KOPT-K1 (cell line): ENCODE measurements at regions not wholly inside any gene's neighbourhood (a gene's known extent, or its start where the extent isn't known, plus 50 kb on each side); places are given as distances from the start of the nearest gene placed in this dataset.

Experiments
- H3K27ac ChIP-seq: fragments of 200-600 bp; sonication (generic); 2 replicates; pipeline ENCODE4 v1.5.1; 2016; ENCODE audit warnings: antibody characterized with exemption, mild to moderate bottlenecking, low read depth, low read length; ENCODE audit not compliant: poor library complexity, severe bottlenecking
- H3K36me3 ChIP-seq: fragments of 200-600 bp; sonication (generic); 2 replicates; pipeline ENCODE4 v1.5.1; 2017; ENCODE audit warnings: antibody characterized with exemption, mild to moderate bottlenecking, low read length, moderate library complexity; ENCODE audit not compliant: insufficient read depth
- H3K9me3 ChIP-seq: fragments of 200-600 bp; sonication (generic); 2 replicates; pipeline ENCODE4 v1.5.1; 2017; ENCODE audit warnings: antibody characterized with exemption, low read length, mild to moderate bottlenecking; ENCODE audit not compliant: insufficient read depth, poor library complexity, severe bottlenecking

DNA sequence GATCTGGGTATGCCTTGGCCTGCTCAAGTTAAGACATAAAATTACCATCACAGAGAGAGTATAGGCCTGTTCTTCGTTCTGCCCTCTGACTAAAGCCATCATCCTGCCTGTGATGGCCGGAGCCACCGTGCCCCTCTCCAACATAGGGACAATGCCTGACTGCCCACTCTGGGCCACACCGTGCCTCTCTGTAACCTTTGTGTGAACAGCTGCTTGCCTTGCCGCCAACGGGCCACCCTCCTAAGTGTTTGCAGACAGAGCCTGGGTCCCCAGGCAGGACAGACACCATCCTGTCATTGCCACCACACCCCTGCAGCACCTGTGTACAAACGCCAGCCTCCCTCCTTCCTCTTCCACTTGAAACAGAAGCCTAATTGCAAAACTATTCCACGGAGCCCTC lies 298.7 kb upstream of the TENM3 start:
- H3K9me3 ChIP-seq: no peaks in the 10 kb centered on the region
- H3K36me3 ChIP-seq: no peaks in the 10 kb centered on the region
- no peak overlapping the region for H3K27ac ChIP-seq

DNA sequence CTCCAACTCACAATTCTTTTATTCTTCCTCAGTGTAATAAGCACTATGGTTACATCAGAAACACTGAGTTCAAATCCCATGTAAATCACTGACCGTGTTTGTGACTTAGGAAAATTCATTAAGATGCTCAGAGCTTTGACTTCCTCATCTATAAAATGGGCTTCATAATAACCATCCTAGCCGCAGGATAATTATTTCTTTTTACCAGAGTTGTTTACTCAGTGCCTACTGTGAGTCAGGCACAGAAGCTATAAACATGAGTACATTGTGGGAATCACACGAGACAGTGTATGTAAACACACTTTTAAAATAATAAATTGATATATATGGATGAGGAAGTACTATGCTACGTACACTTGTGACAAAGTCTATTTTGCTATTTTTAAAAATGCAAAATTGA lies 296.3 kb upstream of the TENM3 start:
- Histone ChIP-seq H3K36me3 (no peaks in the 10 kb centered on the region), H3K27ac (no peak overlapping the region), H3K9me3 (no peaks in the 10 kb centered on the region)

DNA sequence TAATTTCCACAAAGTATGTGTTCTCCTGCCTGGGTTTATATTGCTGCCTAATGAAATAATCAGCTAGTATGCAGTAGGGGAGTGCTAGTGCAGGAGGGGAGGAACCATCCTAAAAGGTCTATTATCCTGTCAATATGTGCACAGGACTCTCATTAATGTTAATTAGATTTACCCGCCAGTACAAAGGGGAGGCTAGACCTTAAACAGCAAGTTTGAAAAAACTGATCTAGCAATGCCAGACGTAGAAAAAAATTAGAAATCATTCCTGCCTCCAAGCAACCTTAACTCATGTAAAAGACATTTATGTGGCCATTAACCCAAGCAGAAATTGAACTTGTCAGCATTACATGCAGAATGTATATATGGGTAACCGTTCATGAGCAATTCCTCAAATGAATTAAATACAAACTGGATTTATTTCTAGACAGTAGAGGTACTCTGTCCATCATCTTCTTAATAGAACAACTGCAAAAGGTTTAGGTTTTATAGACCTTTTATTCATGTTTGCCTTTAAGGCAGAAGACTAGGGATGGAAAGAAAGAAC lies 294.3 kb upstream of the TENM3 start:
- Histone ChIP-seq H3K9me3 (no peaks in the 10 kb centered on the region), H3K36me3 (no peaks in the 10 kb centered on the region), H3K27ac (no peak overlapping the region)

DNA sequence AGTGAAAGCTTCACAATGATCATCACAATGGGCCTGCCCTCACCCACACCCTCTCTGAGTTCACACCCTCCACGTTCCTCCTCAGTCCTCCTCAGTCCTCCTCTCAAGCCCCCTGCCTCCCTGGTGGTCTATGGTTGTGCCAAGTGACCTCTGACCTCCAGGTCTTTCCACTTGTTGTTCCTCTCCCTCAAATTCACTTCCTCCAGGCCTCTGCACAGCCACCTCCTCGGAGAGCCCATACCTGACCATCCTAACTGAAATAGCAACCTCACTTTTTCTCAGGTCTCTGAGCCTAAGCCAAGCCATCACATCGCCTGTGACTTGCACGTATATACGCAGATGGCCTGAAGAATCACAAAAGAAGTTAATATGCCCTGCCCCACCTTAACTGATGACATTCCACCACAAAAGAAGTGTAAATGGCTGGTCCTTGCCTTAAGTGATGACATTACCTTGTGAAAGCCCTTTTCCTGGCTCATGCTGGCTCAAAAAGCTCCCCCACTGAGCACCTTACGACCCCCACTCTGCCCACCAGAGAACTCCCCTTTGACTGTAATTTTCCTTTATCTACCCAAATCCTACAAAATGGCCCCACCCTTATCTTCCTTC lies 293.4 kb upstream of the TENM3 start:
- Histone ChIP-seq H3K9me3 (no peaks in the 10 kb centered on the region), H3K27ac (no peak overlapping the region), H3K36me3 (no peaks in the 10 kb centered on the region)

GRCh38 chr4:181950372-181951127 lies 292.7 kb upstream of the TENM3 start:
- Histone ChIP-seq H3K9me3 (no peaks in the 10 kb centered on the region), H3K27ac (no peak overlapping the region), H3K36me3 (no peaks in the 10 kb centered on the region)

GRCh38 chr4:181951265-181951664 lies 291.9 kb upstream of the TENM3 start:
- Histone ChIP-seq H3K27ac (no peak overlapping the region), H3K36me3 (no peaks in the 10 kb centered on the region), H3K9me3 (no peaks in the 10 kb centered on the region)

- no peak overlapping the region for H3K27ac ChIP-seq
- H3K36me3 ChIP-seq: no peaks in the 10 kb centered on the region
- no peaks in the 10 kb centered on the region for H3K9me3 ChIP-seq
Measured at GRCh38 chr4:181952478-181952877, 290.7 kb upstream of the TENM3 start.

- no peaks in the 10 kb centered on the region for H3K36me3 ChIP-seq
- H3K9me3 ChIP-seq: no peaks in the 10 kb centered on the region
- no peak overlapping the region for H3K27ac ChIP-seq
Measured at GRCh38 chr4:181956512-181956911, 286.7 kb upstream of the TENM3 start.

GRCh38 chr4:181957088-181957487 lies 286.1 kb upstream of the TENM3 start:
- no peaks in the 10 kb centered on the region for H3K36me3 ChIP-seq
- H3K9me3 ChIP-seq: no peaks in the 10 kb centered on the region
- H3K27ac ChIP-seq: no peak overlapping the region

GRCh38 chr4:181958446-181958845 lies 284.8 kb upstream of the TENM3 start:
- no peaks in the 10 kb centered on the region for H3K36me3 ChIP-seq
- H3K27ac ChIP-seq: no peak overlapping the region
- H3K9me3 ChIP-seq: no peaks in the 10 kb centered on the region

DNA sequence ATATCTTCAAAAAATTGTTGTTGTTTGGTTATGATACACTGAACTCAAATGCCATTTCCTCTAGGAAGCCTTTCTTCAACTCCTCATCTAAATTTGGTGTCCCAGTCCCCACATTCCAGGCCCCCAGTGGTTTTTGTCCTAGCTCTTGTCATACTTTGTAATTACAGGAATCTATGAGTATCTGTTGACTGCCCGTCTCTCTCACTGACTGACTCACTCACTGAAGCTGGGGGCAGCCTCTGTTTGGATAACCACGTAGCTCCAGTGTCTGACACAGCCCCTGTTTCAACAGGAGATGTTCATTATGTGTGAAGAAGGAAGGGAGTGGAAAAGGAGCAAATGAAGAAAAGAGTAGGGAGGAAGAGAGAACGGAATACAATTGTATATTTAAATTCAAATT lies 284.1 kb upstream of the TENM3 start:
- Histone ChIP-seq H3K27ac (no peak overlapping the region), H3K36me3 (no peaks in the 10 kb centered on the region), H3K9me3 (no peaks in the 10 kb centered on the region)

DNA sequence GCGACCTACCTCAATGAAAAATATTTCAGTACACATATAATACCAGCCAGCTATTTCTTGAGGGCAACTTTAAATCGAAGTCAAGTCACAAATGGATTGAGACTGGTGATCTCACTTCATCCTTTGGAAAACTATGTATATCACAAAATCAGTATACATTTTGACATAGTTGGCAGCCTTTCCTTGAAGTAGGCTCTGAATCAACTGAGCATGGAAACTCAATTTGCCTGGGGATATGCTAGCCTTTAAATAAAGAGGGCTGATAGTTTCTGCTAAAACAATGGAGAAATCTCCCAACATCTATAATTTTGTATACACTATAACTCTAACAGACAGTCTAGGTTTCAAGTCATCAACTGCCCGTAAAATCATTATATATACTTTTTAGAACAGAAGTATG lies 282.8 kb upstream of the TENM3 start:
- Histone ChIP-seq H3K9me3 (no peaks in the 10 kb centered on the region), H3K27ac (no peak overlapping the region), H3K36me3 (no peaks in the 10 kb centered on the region)

DNA sequence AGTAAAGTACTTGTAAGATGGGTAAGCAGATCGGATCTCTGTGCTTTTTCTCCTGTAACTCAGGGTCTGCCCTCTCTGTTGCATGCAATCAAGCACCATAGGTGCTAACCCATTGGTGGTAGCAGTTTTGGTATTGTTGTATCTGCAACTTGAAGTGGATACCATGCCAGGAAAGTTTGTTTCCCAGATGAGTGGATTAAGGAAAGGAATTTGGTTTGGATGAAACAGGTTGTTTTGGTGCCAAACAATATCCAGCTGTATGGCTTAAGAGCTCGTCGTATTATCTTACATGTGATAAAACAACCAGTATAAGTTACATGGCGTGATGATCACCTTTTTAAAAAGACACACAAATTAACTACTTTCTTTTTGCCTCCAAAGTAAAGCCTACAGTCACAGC lies 280.9 kb upstream of the TENM3 start:
- Histone ChIP-seq H3K27ac (no peak overlapping the region), H3K36me3 (no peaks in the 10 kb centered on the region), H3K9me3 (no peaks in the 10 kb centered on the region)

DNA sequence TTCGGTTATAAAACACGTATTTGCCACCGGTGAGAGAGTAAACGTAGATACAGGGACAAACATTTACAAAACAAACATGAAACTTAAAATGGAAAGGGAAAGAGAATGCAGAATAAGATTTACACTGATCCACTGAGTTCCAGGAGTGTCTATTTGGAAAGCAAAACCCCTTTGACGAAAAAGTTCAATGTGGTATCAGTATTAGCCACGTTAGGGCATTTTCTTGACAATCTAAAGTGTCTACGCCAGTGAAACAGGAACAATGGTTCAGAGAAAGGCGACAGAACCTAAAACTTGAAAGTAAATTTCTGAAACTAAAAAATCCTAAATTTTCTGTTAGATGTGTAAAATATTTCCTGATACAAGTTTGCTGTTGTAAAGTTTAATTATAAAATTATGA lies 278.5 kb upstream of the TENM3 start:
- H3K36me3 ChIP-seq: no peaks in the 10 kb centered on the region
- H3K9me3 ChIP-seq: no peaks in the 10 kb centered on the region
- H3K27ac ChIP-seq: no peak overlapping the region

DNA sequence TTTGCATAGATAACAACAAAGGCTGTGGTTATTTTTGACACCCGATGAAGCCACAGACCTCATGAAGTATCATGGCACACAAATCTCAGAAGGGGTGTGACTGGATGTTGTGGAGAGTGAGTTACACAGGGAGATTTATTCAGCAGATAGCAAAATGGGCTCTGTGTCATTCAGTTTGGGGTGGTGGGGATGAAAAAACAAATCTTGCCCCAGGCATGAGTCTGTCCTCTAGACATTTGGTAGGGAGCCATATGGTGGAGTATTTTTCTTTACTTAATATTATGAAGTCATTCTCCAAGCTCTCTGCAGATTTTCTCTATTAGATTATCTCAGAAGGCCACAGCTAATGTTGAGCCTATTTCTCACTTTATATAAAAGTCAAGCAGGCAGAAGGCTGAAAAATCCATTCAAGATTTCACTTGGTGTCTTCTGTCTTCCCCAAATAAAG lies 277.1 kb upstream of the TENM3 start:
- Histone ChIP-seq H3K9me3 (no peaks in the 10 kb centered on the region), H3K36me3 (no peaks in the 10 kb centered on the region), H3K27ac (no peak overlapping the region)

- H3K27ac ChIP-seq: no peak overlapping the region
- H3K9me3 ChIP-seq: no peaks in the 10 kb centered on the region
- H3K36me3 ChIP-seq: no peaks in the 10 kb centered on the region
Measured at GRCh38 chr4:181967401-181967800, 275.8 kb upstream of the TENM3 start.
